NB4 (cell line): ENCODE measurements at regions not wholly inside any gene's neighbourhood (a gene's known extent, or its start where the extent isn't known, plus 50 kb on each side); places are given as distances from the start of the nearest gene placed in this dataset.

Experiments
- MYC ChIP-seq: IDR thresholded peaks from 2 replicates; pipeline ENCODE4 v1.6.1; 2011; ENCODE audit warnings: low read depth, low read length
- POLR2A ChIP-seq: IDR thresholded peaks from 2 replicates; pipeline ENCODE4 v1.6.1; 2011; ENCODE audit warnings: mild to moderate bottlenecking; ENCODE audit not compliant: insufficient read length; ENCODE audit errors: extremely low read depth
- TF ChIP-seq, protein P1 (sequence below): IDR thresholded peaks from one replicate; pipeline ENCODE4 v1.5.1; 2012; ENCODE audit warnings: low read depth, low read length

GRCh38 chr16:7992616-7993015, 597.7 kb downstream of the TMEM114 start:
- TF ChIP-seq, protein P1, sequence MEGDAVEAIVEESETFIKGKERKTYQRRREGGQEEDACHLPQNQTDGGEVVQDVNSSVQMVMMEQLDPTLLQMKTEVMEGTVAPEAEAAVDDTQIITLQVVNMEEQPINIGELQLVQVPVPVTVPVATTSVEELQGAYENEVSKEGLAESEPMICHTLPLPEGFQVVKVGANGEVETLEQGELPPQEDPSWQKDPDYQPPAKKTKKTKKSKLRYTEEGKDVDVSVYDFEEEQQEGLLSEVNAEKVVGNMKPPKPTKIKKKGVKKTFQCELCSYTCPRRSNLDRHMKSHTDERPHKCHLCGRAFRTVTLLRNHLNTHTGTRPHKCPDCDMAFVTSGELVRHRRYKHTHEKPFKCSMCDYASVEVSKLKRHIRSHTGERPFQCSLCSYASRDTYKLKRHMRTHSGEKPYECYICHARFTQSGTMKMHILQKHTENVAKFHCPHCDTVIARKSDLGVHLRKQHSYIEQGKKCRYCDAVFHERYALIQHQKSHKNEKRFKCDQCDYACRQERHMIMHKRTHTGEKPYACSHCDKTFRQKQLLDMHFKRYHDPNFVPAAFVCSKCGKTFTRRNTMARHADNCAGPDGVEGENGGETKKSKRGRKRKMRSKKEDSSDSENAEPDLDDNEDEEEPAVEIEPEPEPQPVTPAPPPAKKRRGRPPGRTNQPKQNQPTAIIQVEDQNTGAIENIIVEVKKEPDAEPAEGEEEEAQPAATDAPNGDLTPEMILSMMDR, result no peak
- TF ChIP-seq MYC (no peak), POLR2A (no peak)
